ENCODE measurements at regions not wholly inside any gene's neighbourhood (a gene's known extent, or its start where the extent isn't known, plus 50 kb on each side); places are given as distances from the start of the nearest gene placed in this dataset.

- H3K4me3 ChIP-seq (ENCODE audit: severe bottlenecking): no peak overlapping the region
- ATAC-seq (ENCODE audit: low read depth): no peak
Measured at GRCh38 chr3:4139462-4140140, 163.6 kb upstream of the SETMAR start.

GRCh38 chr3:4140921-4141320 lies 162.2 kb upstream of the SETMAR start:
- Histone ChIP-seq H3K27me3 (ENCODE audit: insufficient read depth, poor library complexity, severe bottlenecking) (no peaks in the 10 kb centered on the region), H3K36me3 (ENCODE audit: low read depth) (no peaks in the 10 kb centered on the region), H3K4me3 (ENCODE audit: severe bottlenecking) (no peak overlapping the region), H3K27ac (ENCODE audit: poor library complexity, severe bottlenecking) (no peak overlapping the region), H3K9me3 (ENCODE audit: severe bottlenecking) (no peaks in the 10 kb centered on the region), H3K4me1 (ENCODE audit: insufficient read depth, poor library complexity, severe bottlenecking) (no peaks in the 10 kb centered on the region)
- no peak for TF ChIP-seq CTCF (IDR thresholded peaks at IDR 0.05; ENCODE audit: poor library complexity, severe bottlenecking)
- no peak for ATAC-seq (ENCODE audit: low read depth)
- DNase-seq (ENCODE audit: low spot score): no peak

More at GRCh38 chr3:4139462-4140140, 163.6 kb upstream of the SETMAR start:
- no peaks in the 10 kb centered on the region for H3K9me3 ChIP-seq (ENCODE audit: severe bottlenecking)
- no peak overlapping the region for H3K27ac ChIP-seq (ENCODE audit: poor library complexity, severe bottlenecking)
- no peak for TF ChIP-seq CTCF (IDR thresholded peaks at IDR 0.05; ENCODE audit: poor library complexity, severe bottlenecking)
- DNase-seq (ENCODE audit: low spot score): no peak
- no peaks in the 10 kb centered on the region for H3K36me3 ChIP-seq (ENCODE audit: low read depth)
- H3K27me3 ChIP-seq (ENCODE audit: insufficient read depth, poor library complexity, severe bottlenecking): no peaks in the 10 kb centered on the region
- no peaks in the 10 kb centered on the region for H3K4me1 ChIP-seq (ENCODE audit: insufficient read depth, poor library complexity, severe bottlenecking)

- H3K27ac ChIP-seq (ENCODE audit: poor library complexity, severe bottlenecking): no peak overlapping the region
- no peak for TF ChIP-seq CTCF (IDR thresholded peaks at IDR 0.05; ENCODE audit: poor library complexity, severe bottlenecking)
- no peaks in the 10 kb centered on the region for H3K27me3 ChIP-seq (ENCODE audit: insufficient read depth, poor library complexity, severe bottlenecking)
- ATAC-seq (ENCODE audit: low read depth) (no peak), DNase-seq (ENCODE audit: low spot score) (no peak)
- no peaks in the 10 kb centered on the region for H3K36me3 ChIP-seq (ENCODE audit: low read depth)
- no peaks in the 10 kb centered on the region for H3K4me1 ChIP-seq (ENCODE audit: insufficient read depth, poor library complexity, severe bottlenecking)
- H3K9me3 ChIP-seq (ENCODE audit: severe bottlenecking): no peaks in the 10 kb centered on the region
- no peak overlapping the region for H3K4me3 ChIP-seq (ENCODE audit: severe bottlenecking)
Measured at GRCh38 chr3:4147556-4148118, 155.5 kb upstream of the SETMAR start.

- Histone ChIP-seq H3K27ac (ENCODE audit: poor library complexity, severe bottlenecking) (no peak overlapping the region), H3K27me3 (ENCODE audit: insufficient read depth, poor library complexity, severe bottlenecking) (no peaks in the 10 kb centered on the region), H3K4me3 (ENCODE audit: severe bottlenecking) (no peak overlapping the region), H3K4me1 (ENCODE audit: insufficient read depth, poor library complexity, severe bottlenecking) (no peaks in the 10 kb centered on the region), H3K9me3 (ENCODE audit: severe bottlenecking) (no peaks in the 10 kb centered on the region), H3K36me3 (ENCODE audit: low read depth) (no peaks in the 10 kb centered on the region)
- ATAC-seq (ENCODE audit: low read depth) (no peak), DNase-seq (ENCODE audit: low spot score) (no peak)
- TF ChIP-seq CTCF (IDR thresholded peaks at IDR 0.05; ENCODE audit: poor library complexity, severe bottlenecking): no peak
Measured at GRCh38 chr3:4149296-4149695, 153.9 kb upstream of the SETMAR start.

- Histone ChIP-seq H3K36me3 (ENCODE audit: low read depth) (no peaks in the 10 kb centered on the region), H3K27ac (ENCODE audit: poor library complexity, severe bottlenecking) (no peak overlapping the region), H3K4me1 (ENCODE audit: insufficient read depth, poor library complexity, severe bottlenecking) (no peaks in the 10 kb centered on the region), H3K9me3 (ENCODE audit: severe bottlenecking) (no peaks in the 10 kb centered on the region), H3K4me3 (ENCODE audit: severe bottlenecking) (no peak overlapping the region), H3K27me3 (ENCODE audit: insufficient read depth, poor library complexity, severe bottlenecking) (no peaks in the 10 kb centered on the region)
- TF ChIP-seq CTCF (IDR thresholded peaks at IDR 0.05; ENCODE audit: poor library complexity, severe bottlenecking): no peak
- DNase-seq (ENCODE audit: low spot score) (no peak), ATAC-seq (ENCODE audit: low read depth) (no peak)
Measured at GRCh38 chr3:4150816-4151215, 152.4 kb upstream of the SETMAR start.

Data from RWPE2 (cell line).